ENCODE measurements at regions not wholly inside any gene's neighbourhood (a gene's known extent, or its start where the extent isn't known, plus 50 kb on each side); places are given as distances from the start of the nearest gene placed in this dataset.

- peaks cover 3% of the 10 kb centered on the region for H3K36me3 Mint-ChIP-seq (ENCODE audit: low read depth)
- peaks cover 8% of the 10 kb centered on the region for H3K4me1 Mint-ChIP-seq (ENCODE audit: low read depth)
- no peak for TF ChIP-seq CTCF (IDR thresholded peaks at IDR 0.05)
- H3K27me3 Mint-ChIP-seq (ENCODE audit: low read depth), result no peaks in the 10 kb centered on the region
- no peak overlapping the region for H3K27ac Mint-ChIP-seq (ENCODE audit: unreplicated experiment)
- peaks cover 3% of the 10 kb centered on the region for H3K9me3 Mint-ChIP-seq (ENCODE audit: low read depth)
- H3K4me3 Mint-ChIP-seq (ENCODE audit: unreplicated experiment), result no peak overlapping the region
- no peak for DNase-seq (ENCODE audit: low spot score)
These were observed 446.8 kb upstream of the DCN start for GRCh38 chr12:91629440-91629839.

- Mint-ChIP-seq H3K36me3 (ENCODE audit: low read depth) (peaks cover 4% of the 10 kb centered on the region), H3K27me3 (ENCODE audit: low read depth) (no peaks in the 10 kb centered on the region), H3K4me3 (ENCODE audit: unreplicated experiment) (no peak overlapping the region), H3K9me3 (ENCODE audit: low read depth) (peaks cover 9% of the 10 kb centered on the region), H3K27ac (ENCODE audit: unreplicated experiment) (no peak overlapping the region), H3K4me1 (ENCODE audit: low read depth) (peaks cover 8% of the 10 kb centered on the region)
- TF ChIP-seq CTCF (IDR thresholded peaks at IDR 0.05), result no peak
- DNase-seq (ENCODE audit: low spot score), result no peak
These were observed 446.0 kb upstream of the DCN start for GRCh38 chr12:91628656-91629055.

GRCh38 chr12:91627225-91627624 is 444.6 kb upstream of the DCN start:
- no peak for DNase-seq (ENCODE audit: low spot score)
- Mint-ChIP-seq H3K9me3 (ENCODE audit: low read depth) (peaks cover 9% of the 10 kb centered on the region), H3K27ac (ENCODE audit: unreplicated experiment) (no peak overlapping the region), H3K36me3 (ENCODE audit: low read depth) (peaks cover 4% of the 10 kb centered on the region), H3K4me3 (ENCODE audit: unreplicated experiment) (no peak overlapping the region), H3K4me1 (ENCODE audit: low read depth) (peaks cover 8% of the 10 kb centered on the region), H3K27me3 (ENCODE audit: low read depth) (no peaks in the 10 kb centered on the region)
- no peak for TF ChIP-seq CTCF (IDR thresholded peaks at IDR 0.05)

GRCh38 chr12:91622981-91623380 is 440.4 kb upstream of the DCN start:
- Mint-ChIP-seq H3K27me3 (ENCODE audit: low read depth) (no peaks in the 10 kb centered on the region), H3K27ac (ENCODE audit: unreplicated experiment) (no peak overlapping the region), H3K4me3 (ENCODE audit: unreplicated experiment) (no peak overlapping the region), H3K9me3 (ENCODE audit: low read depth) (peaks cover 9% of the 10 kb centered on the region), H3K36me3 (ENCODE audit: low read depth) (peaks cover 4% of the 10 kb centered on the region), H3K4me1 (ENCODE audit: low read depth) (peaks cover 4% of the 10 kb centered on the region)
- TF ChIP-seq CTCF (IDR thresholded peaks at IDR 0.05), result no peak
- DNase-seq (ENCODE audit: low spot score), result no peak

- Mint-ChIP-seq H3K36me3 (ENCODE audit: low read depth) (peaks cover 4% of the 10 kb centered on the region), H3K4me3 (ENCODE audit: unreplicated experiment) (no peak overlapping the region), H3K27ac (ENCODE audit: unreplicated experiment) (no peak overlapping the region), H3K4me1 (ENCODE audit: low read depth) (peaks cover 10% of the 10 kb centered on the region), H3K27me3 (ENCODE audit: low read depth) (no peaks in the 10 kb centered on the region), H3K9me3 (ENCODE audit: low read depth) (peaks cover 9% of the 10 kb centered on the region)
- TF ChIP-seq CTCF (IDR thresholded peaks at IDR 0.05), result no peak
- no peak for DNase-seq (ENCODE audit: low spot score)
These were observed 439.4 kb upstream of the DCN start for GRCh38 chr12:91622037-91622436.
